GM21717 (cell line): ENCODE measurements at regions not wholly inside any gene's neighbourhood (a gene's known extent, or its start where the extent isn't known, plus 50 kb on each side); places are given as distances from the start of the nearest gene placed in this dataset.

Source experiments
- ATAC-seq: cut with Tn5 transposase; IDR thresholded peaks from one replicate; pipeline ENCODE4 v1.9.1; 2021; ENCODE audit warnings: mild to moderate bottlenecking, moderate library complexity; ENCODE audit not compliant: unreplicated experiment

DNA sequence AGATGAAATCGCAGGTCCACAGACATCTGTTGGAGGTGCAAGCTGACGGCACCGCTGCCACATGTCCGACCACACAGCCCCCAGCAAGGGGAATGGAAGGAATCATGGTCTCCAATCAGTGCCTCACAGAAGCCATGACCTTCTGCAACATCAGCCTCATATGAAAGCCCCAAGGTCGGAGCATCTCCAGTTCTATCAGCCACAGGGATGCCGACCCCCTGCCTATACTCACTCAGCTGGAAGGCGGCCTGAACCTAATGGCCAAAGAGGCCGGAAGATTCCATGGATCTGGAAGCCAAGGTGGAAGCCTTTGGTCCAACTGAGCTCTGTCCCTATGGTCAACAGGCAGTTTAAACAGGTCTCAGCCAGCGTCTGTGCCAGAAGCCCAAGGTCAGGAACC is 278.8 kb downstream of the TNS1 start:
- no peak for ATAC-seq

DNA sequence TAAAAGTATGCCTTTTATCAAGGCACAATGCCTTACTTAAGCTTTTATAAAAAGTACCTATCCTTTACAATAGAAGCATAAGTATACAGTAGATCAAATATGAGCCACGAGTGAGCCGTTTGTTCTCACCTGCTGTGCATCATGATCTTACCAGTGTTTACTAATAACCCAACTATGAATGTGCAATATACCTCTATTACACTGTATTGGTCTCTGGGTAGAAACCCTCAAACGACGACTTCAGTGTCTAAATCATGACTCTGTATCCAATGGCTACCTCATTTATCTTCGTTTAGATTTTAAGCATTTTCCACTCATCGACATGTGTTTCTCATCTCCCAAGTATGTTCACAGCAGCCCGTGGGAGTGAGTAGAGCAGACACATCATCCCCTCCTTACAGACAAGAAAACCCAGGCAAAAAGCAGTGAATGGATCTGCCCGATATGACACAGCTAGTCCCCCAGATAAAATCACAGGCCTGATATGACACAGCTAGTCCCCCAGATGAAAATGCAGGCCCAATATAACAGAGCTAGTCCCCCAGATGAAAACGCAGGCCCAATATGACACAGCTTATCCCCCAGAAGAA is 279.8 kb downstream of the TNS1 start:
- no peak for ATAC-seq

DNA sequence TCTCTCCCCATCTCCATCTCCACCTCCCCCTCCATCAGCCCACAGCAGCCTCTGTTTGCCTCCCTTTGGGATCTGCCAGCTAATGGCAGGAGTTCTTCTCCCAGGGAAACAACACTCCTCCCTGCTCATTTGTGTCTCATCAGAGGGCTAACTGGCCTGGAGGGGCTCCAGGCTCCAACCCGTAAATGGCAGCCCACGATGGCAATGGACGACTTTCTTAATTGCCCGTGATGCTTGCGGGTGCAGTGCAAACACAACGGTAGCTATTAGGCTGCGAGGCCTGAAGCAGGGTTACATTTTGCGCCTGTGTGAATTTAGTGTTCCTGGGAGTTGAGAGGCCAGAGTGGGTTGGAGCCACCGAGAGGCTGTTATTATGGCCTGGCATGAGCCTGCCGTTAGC is 285.1 kb downstream of the TNS1 start:
- ATAC-seq: no peak

DNA sequence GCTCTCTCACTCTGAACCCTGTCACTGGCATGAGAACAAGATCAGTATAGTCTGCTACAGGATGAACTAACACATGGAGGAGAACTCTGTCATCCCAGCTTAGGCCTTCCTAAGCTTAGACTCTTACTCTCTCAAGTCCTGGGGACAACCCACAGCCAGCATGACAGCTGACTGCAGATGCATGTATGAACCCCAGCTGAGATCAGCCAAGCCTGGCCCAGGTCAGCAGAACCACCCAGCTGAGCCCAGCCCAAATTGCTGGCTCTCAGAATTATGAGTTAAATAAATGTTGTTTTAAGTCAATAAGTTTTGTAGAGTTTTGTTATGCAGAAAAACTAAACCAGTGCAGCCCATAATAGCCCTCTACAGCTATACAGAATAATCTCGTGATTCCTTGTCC is 287.3 kb downstream of the TNS1 start:
- no peak for ATAC-seq

DNA sequence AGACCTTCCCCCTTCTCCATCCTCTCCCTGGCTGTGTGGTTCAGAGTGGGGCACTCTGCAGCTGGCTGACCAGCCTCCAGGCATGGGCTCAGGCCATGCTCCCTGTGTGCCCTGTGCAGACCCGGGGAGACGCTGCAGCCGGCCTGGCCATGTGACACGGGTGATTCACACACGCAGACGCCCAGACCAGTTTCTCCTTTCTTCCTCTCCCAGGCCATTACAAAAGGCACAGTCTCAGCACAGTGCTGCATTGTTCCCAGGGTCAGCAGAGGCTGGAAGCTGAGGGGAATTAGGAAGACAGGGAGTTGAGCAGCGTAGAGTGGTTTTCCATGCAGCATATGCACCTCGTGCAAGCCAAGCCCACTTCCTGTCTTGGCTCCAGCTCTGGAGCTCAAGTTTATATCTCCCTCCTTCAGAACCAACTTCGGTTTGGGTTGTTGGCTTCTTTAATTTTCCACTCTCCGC is 288.5 kb downstream of the TNS1 start:
- no peak for ATAC-seq

DNA sequence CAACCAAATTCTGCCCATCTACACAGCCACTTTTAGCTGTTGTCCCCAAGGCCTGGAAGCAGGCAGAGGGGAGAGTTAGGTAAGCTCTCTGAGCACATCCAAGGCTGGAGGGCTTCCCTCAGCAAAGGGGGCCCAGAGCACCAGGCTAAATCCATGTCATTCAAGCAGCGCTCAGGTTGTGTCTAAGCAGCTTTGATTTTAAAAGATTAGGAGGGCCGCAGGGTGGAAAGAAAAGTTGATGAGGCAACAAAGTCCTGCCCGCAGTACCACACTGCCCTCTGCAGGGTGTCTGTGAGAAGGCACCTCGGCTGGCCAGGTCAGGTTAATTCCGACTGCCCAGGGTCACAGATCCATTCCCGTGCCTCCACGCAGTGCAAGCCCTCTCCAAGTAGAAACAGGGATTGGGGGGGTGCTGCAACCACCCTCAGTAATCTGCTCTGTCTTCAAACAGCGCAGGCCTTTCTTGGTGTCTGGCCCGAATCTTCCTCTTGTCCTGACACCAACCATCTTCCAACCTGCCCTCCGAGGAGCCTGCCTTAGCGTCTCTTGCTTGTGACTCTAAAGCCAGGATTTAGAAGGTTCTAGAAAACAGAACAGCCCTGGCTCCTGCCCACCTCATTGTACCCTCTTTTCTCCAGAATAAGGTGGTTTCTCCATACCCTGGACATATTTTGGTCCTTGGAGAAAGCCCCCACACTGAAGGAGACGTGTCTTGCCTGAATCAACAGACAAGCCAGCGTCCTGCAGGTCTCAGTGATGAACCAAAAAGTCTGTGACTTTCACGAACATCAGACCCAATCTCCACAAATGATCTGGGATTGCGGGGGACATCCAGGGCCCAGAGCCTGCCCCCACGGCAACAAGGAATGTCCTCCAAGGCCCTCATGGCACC is 289.2 kb downstream of the TNS1 start:
- ATAC-seq: peak; percentile 57

DNA sequence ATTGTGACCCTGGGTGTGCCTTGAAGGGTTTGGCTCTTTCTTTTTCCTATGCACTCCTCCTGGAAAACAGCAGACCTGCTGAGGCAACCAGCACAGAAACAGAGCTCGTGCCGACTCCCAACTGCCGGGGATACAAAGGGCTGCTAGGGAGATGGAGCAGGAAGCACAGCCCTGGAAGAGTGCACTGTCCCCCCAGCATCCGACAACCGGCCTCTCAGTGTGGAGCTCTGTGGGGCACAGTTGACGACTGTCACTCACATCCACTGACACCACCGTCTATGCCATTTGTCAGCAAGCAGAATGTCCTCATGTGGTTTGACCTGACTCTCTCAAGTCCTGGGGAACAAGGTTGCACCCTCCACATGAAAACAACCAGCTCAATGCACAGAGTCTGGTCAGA is 290.4 kb downstream of the TNS1 start:
- no peak for ATAC-seq

DNA sequence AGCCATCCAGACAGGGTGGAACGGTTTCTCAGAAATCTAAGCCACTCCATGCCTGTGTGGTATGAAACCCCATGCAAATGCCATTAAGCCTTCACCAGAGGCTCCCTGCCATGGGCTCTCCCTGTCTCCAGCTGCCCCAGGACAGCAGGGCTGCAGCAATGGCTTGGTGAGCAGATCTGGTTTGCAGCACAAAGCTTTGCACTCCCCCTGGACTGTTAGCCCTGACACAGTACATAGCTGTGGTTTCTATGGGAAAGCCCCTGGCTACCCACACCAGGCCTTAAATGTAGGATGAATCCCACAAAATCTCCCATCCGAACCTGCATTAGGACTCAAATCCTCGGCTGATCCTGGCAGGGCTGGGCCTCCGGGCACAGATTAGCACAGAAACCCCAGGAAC is 291.6 kb downstream of the TNS1 start:
- ATAC-seq: no peak

DNA sequence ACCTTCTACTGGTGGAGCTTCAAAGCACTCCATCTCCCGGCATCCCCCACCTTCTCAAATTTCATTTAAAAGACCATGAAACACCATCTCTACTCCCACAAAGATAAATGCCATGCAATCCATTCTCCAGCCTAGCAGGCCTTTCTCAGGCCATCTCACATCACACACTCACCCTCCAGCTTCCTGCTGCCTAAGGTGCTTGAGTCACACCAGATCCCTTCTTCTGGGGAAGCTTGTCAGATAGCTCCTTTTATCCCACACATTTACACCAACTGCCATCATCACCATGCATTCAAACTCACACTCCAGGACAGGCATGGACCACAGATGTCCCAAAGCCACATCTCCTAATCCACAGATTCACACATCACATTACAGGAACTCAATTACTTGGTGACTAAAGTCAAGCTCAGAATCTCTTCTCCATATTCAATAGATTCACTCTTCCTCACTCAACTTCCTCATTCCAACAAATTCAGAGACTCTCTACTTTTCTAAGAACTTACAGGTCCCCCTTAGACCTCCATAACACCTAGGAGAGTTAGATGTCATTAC is 292.5 kb downstream of the TNS1 start:
- no peak for ATAC-seq

DNA sequence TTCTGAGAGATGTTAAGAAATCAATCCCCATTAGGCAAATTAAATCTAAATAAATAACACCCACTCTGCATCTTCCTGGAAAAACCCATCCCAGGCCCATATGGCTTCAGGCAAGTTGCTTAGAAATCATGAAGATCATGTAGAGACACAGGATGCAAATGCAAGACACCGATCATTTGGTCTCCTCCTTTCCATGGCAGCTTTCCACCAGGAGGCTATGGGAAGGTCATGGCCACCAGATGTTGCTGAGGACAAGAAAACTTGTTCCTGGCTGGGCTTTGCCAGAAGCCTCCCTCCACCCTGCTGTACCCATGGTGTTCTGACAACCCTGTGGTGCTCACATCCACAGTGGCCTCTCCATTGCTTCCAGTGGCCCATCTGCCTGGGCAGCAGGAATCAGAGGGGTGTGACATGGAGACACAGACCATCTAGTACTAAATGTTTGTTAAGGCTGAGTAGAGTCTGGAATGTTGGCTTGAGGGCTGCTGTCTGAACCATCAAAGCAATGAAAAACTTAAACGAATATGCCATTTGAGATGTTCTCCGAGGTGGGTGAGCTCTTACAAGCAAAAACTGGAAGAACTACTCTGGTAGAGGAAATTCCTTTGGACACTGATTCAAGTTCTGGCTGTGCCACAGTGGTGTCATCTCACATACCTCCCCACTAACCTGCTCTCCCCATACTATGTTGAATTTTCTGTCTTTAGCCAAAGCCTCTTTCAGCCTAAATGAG is 293.2 kb downstream of the TNS1 start:
- no peak for ATAC-seq

DNA sequence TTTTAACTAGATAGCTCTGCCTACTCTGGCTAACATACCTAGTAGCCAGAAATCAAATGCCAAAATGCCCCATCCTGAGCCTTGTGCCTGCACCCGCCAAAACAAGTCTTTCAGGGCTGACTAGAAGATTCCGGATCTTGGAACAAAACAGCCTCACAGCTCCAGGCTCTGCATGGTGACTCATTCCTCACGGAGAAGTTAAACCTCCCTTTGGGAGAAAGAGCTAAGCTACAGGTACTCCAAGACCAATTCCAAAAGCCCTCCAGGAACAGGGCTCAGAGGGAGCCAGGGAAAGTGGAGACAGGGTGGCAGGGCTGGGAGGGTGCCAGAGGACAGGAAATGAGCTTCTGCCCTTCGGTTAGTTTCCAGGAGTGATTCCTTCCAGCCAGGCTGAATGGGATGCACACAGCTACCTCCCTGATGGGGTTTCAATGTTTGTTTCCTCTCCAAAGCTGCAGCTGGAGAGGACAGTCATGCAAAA is 295.6 kb downstream of the TNS1 start:
- no peak for ATAC-seq

DNA sequence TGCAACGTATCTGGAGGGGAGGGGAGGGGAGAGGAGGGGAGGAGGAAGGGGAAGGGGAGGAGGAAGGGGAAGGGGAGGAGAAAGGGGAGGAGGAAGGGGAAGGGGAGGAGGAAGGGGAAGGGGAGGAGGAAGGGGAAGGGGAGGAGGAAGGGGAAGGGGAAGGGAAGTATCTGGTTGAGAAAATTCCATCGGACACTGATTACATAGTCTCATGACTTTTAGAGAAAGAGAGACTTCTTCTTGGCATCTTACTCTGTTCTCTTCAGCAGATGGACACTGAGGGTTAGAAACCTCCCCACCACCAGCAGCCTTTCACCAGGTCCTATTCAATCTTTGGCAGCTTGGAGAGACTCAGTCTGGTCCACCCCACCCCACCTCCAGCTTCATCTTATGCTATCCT is 296.3 kb downstream of the TNS1 start:
- no peak for ATAC-seq

DNA sequence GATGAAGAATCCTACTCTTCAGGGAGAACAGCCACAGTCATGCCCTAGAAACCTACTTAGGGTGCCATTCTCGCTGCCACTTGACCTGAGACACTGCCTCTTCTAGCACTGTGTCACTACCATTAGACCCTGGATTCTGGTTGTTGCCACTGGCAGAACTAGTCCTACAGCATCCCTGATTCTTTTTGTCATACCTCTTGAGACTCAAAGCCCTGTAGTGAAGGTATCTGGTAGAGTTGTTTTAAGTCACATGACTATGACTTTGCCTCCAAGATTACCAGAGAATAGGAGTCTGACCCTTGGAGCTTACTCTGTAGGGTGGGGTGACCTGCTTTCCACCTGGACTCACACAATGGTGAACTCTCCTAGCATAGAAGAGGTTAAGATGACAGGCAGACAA is 296.7 kb downstream of the TNS1 start:
- no peak for ATAC-seq

DNA sequence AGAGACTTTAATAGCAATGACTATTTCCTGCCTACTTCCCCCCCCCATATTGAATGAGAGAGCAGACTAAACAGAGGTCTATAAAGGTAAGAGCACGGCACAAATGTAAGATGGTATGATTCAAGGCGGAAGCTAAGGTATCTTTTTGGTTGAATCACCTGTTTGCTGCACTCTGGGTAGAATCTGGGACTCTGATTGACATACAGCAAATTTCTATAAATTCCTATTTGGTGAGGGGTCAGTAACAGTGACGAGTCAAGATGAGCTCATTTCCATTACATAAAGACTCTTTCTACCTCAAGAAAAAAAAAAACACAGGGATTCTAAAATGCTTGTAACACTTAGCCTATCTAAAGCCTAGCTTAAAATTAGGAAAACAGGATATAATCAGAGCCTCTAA is 297.3 kb downstream of the TNS1 start:
- no peak for ATAC-seq

DNA sequence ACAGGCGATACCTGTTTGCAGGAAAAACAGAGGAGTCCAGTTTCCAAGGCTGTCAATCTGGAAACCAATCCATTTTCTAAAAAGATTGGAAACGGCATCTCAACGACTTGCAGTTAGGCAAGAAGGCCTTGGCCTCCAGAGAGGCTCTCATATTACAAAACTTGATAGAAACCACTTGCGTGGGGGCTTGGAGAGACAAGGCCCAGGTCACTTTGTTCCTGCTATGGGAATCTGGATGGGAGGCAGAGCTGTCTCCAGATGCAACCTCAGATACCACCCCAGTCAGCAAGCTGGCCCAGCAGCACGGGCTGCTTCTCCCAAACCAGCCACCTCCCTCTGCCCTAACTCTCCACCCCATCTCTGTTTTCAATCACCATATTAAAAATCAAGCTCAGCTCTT is 298.8 kb downstream of the TNS1 start:
- no peak for ATAC-seq

DNA sequence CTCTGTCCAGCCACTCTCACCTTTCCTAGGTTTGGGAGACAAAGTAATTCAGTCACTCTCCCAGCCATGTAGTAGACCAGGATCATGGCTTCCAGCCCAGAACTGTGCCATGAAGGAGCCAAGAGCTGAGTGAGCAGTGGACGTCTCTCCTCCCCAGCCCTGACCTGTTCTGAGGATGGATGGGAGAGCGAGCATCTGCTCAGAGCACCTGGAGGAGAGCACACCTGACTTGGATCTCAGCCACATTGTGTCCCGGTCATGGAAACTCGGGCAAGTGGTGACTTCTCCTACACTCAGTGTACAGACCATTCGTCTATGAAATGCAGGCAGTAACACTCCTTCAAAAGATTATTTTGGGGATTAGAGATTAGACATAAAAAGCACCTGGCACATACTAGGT is 299.7 kb downstream of the TNS1 start:
- no peak for ATAC-seq

DNA sequence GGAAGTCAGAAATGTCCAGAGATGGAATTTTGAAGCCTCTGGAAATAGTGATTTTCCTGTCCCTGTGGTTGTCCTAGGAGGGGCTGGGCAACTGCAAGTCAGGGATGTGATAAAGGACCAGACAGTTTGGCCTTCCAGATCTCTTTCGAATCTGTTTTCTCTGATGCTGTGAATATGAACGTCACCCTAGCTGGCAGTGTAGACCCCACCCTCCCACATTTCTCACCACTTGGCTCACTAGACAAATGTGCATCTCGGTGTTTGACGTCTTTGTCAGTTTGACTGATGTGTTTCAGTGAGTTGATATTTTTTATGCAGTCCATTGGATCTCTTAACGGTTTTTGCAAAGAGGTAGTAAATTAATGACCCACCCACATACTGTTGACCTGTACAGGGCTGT is 301.2 kb downstream of the TNS1 start:
- ATAC-seq: no peak

DNA sequence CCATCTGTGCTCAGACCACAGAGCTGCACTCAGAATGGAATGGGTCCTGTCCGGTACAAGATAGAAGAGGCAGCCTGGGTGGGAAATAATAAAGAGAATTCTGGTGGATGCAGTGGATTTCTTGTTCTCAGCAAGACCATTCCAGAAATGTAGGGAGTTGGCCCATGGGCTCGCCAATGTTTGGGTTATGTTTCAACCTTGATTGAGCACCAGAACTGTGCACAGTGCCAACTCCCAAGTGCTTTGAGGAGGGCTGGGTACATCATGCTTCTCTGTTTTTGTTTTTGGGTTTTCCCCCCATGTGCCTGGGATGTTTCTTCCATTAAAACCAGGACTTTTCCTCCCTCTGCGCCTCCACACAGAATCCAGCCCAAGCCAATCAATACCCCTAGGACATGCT is 304.1 kb downstream of the TNS1 start:
- no peak for ATAC-seq

DNA sequence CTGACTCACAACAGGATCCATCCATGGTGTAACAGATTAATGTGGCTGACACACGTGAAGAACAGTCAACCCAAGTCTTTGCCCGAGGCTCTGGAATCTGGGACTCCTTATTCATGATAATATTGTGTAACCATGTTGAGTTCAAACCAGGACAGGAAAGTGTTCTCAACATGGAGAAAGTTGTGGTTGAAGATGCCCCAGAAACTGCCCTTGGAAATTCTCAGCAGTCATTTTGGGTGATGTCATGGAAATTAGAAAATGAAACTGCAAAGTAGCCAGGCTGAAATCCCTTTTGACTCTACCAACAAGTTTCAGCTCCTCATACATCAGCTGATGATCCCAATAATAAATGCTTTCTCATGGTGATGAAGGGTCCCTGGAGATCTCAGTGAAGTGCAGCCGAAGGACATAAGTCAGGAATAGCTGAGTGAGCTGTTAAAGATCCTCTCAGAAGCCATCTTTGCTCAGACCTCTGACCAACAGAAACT is 307.7 kb downstream of the TNS1 start:
- ATAC-seq: no peak

DNA sequence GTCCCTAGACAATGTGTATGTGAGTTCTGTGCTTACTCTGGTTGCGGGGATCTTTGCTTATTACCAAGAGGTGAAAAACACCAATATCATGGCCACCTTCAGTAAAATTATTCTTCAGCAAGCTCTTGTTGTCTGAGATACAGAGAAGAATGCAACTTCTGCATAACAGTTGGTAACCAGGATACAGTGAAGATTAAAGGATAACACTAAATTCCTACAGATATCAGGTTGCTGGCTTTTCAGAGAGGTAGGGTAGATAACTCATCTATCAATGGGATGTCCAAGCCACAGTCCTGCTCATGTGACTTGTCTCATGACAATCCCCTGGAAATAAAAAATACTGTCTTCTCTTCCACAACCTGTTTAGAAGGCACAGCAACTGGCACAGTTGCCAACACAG is 308.5 kb downstream of the TNS1 start:
- ATAC-seq: no peak

DNA sequence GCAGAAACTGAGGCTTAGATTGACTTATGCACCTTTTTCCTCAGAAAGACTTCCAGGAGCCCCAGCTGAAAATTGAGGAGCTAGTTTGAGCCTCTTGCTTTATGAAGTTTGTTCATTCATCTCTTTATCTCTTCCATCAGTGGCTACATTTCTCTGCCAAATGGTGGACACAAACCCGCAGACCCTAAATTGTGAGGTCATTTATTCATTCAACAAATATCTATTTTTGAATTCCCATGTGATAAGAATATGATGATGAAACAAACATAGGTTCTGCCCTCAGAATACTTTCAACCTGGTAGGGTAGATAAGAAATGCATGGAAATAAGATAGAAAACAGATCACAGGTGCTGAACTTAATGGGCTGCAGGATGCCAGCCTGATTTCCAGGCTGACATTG is 309.4 kb downstream of the TNS1 start:
- no peak for ATAC-seq
